DOHH2 (cell line): ENCODE measurements at regions not wholly inside any gene's neighbourhood (a gene's known extent, or its start where the extent isn't known, plus 50 kb on each side); places are given as distances from the start of the nearest gene placed in this dataset.

ENCODE experiments used
- H3F3A ChIP-seq: fragments of 200-600 bp; sonication (generic), shearing (Covaris generic); 2 replicates; pipeline ENCODE4 v1.6.0; 2016; ENCODE audit warnings: antibody characterized with exemption, mild to moderate bottlenecking; ENCODE audit not compliant: control insufficient read depth, insufficient read depth
- H3K27ac ChIP-seq: fragments of 200-600 bp; sonication (generic); 2 replicates; pipeline ENCODE4 v1.5.1; 2014; ENCODE audit warnings: low read depth, mild to moderate bottlenecking, low read length, moderate library complexity
- H3K27me3 ChIP-seq: fragments of 200-600 bp; sonication (generic); 2 replicates; pipeline ENCODE4 v1.6.1; 2014; ENCODE audit warnings: mild to moderate bottlenecking, low read length, mixed read lengths; ENCODE audit not compliant: control insufficient read depth
- H3K36me3 ChIP-seq: fragments of 200-600 bp; sonication (generic); 2 replicates; pipeline ENCODE4 v1.6.1; 2014; ENCODE audit warnings: mild to moderate bottlenecking, low read length, moderate library complexity, mixed read lengths; ENCODE audit not compliant: control insufficient read depth
- H3K4me1 ChIP-seq: fragments of 200-600 bp; sonication (generic); 2 replicates; pipeline ENCODE4 v1.6.1; 2014; ENCODE audit warnings: mild to moderate bottlenecking, low read length, mixed read lengths; ENCODE audit not compliant: control insufficient read depth
- H3K4me2 ChIP-seq: fragments of 200-600 bp; sonication (generic); 2 replicates; pipeline ENCODE4 v1.6.0; 2014; ENCODE audit warnings: mild to moderate bottlenecking, low read length, moderate library complexity
- H3K4me3 ChIP-seq: fragments of 200-600 bp; sonication (generic); 2 replicates; pipeline ENCODE4 v1.5.1; 2014; ENCODE audit warnings: mild to moderate bottlenecking, low read length, mixed read lengths
- H3K79me2 ChIP-seq: fragments of 200-600 bp; sonication (generic); 2 replicates; pipeline ENCODE4 v1.6.1; 2014; ENCODE audit warnings: mild to moderate bottlenecking, low read length, mixed read lengths; ENCODE audit not compliant: control insufficient read depth
- H3K9me2 ChIP-seq: fragments of 200-600 bp; sonication (generic); replicated peaks from 2 replicates; pipeline ENCODE4 v1.6.1; 2014; ENCODE audit warnings: mild to moderate bottlenecking, low read length, mixed read lengths; ENCODE audit not compliant: control insufficient read depth
- H3K9me3 ChIP-seq: fragments of 200-600 bp; sonication (generic); 2 replicates; pipeline ENCODE4 v1.6.1; 2014; ENCODE audit warnings: antibody characterized with exemption, low read length, mixed read lengths; ENCODE audit not compliant: control insufficient read depth, insufficient read depth
- H4K20me1 ChIP-seq: fragments of 200-600 bp; sonication (generic); 2 replicates; pipeline ENCODE4 v1.6.0; 2014; ENCODE audit warnings: low read depth, mild to moderate bottlenecking, antibody characterized with exemption, low read length, moderate library complexity; ENCODE audit not compliant: control insufficient read depth, insufficient read depth
- CTCF ChIP-seq: fragments of 200-600 bp; sonication (generic); IDR thresholded peaks from one replicate; pipeline ENCODE4 v1.5.1; 2014; ENCODE audit warnings: antibody characterized with exemption, mild to moderate bottlenecking, low read depth, low read length; ENCODE audit not compliant: poor library complexity, severe bottlenecking
- EZH2phosphoT487 ChIP-seq: fragments of 200-600 bp; sonication (generic); IDR thresholded peaks from 2 replicates; pipeline ENCODE4 v1.6.1; 2017; ENCODE audit warnings: borderline replicate concordance, mild to moderate bottlenecking, antibody characterized with exemption, low read length, moderate library complexity, mixed read lengths

GRCh38 chr4:12949719-12950490, 534.2 kb downstream of the RAB28 start:
- Histone ChIP-seq H3K9me3 (no peaks in the 10 kb centered on the region), H3K27me3 (no peaks in the 10 kb centered on the region), H3K36me3 (no peaks in the 10 kb centered on the region), H3K9me2 (no peaks in the 10 kb centered on the region), H3K27ac (no peak overlapping the region), H3F3A (no peaks in the 10 kb centered on the region), H3K4me2 (no peak overlapping the region), H3K79me2 (no peaks in the 10 kb centered on the region), H3K4me1 (no peaks in the 10 kb centered on the region), H4K20me1 (no peaks in the 10 kb centered on the region), H3K4me3 (no peak overlapping the region)
- TF ChIP-seq EZH2phosphoT487 (no peak), CTCF (no peak)

GRCh38 chr4:12943069-12943468, 541.1 kb downstream of the RAB28 start:
- Histone ChIP-seq H3K9me3 (no peaks in the 10 kb centered on the region), H3K4me1 (no peaks in the 10 kb centered on the region), H3K9me2 (no peaks in the 10 kb centered on the region), H3F3A (no peaks in the 10 kb centered on the region), H3K4me2 (no peak overlapping the region), H3K79me2 (no peaks in the 10 kb centered on the region), H3K4me3 (no peak overlapping the region), H3K27me3 (no peaks in the 10 kb centered on the region), H3K27ac (no peak overlapping the region), H3K36me3 (no peaks in the 10 kb centered on the region), H4K20me1 (no peaks in the 10 kb centered on the region)
- TF ChIP-seq CTCF (no peak), EZH2phosphoT487 (no peak)

- H3K9me3 ChIP-seq: no peaks in the 10 kb centered on the region
- H3F3A ChIP-seq: no peaks in the 10 kb centered on the region
- H3K27ac ChIP-seq: no peak overlapping the region
- no peaks in the 10 kb centered on the region for H3K79me2 ChIP-seq
- H3K36me3 ChIP-seq: no peaks in the 10 kb centered on the region
- no peaks in the 10 kb centered on the region for H3K9me2 ChIP-seq
- no peak overlapping the region for H3K4me3 ChIP-seq
- no peaks in the 10 kb centered on the region for H3K27me3 ChIP-seq
- H3K4me2 ChIP-seq: no peak overlapping the region
- no peaks in the 10 kb centered on the region for H3K4me1 ChIP-seq
- H4K20me1 ChIP-seq: no peaks in the 10 kb centered on the region
- TF ChIP-seq EZH2phosphoT487: no peak
- TF ChIP-seq CTCF: no peak
Observed at GRCh38 chr4:12933760-12934221, 550.3 kb downstream of the RAB28 start.
